Activated CD4-positive, alpha-beta T cell treated with anti-CD3 and anti-CD28 coated beads, Interleukin-2, amount 50 U/mL, for 4 hours (primary cell): ENCODE measurements at regions not wholly inside any gene's neighbourhood (a gene's known extent, or its start where the extent isn't known, plus 50 kb on each side); places are given as distances from the start of the nearest gene placed in this dataset.
"Not testable (repeated sequence)": the region's sequence is repeated elsewhere in the genome, so short reads cannot be mapped to it uniquely, and the experiment has no call there.

Experiments
- DNase-seq, 2 experiments: peaks; one replicate each; pipeline ENCODE4 v3.0.0-alpha.2; 2020

- no peak for DNase-seq
Measured at GRCh38 chr4:81617545-81617944, 145.8 kb upstream of the RASGEF1B start.

- DNase-seq = no peak
Measured at GRCh38 chr4:81611221-81611620, 139.5 kb upstream of the RASGEF1B start.

DNA sequence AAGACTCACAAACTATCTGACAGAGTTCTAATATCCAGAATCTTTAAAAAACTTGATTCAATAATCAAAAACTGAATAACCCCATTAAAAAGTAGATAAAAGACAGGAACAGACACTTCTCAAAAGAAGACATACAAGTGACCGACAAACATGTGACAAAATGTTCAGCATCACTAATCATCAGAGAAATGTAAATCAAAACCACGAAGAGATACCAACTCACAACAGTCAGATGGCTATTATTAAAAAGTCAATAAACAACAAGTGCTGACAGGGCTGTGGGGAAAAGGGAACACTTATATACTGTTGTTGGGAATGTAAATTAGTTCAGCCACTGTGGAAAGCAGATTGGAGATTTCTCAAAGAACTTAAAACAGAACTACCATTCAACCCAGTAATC is 138.1 kb upstream of the RASGEF1B start:
- DNase-seq = no peak

DNA sequence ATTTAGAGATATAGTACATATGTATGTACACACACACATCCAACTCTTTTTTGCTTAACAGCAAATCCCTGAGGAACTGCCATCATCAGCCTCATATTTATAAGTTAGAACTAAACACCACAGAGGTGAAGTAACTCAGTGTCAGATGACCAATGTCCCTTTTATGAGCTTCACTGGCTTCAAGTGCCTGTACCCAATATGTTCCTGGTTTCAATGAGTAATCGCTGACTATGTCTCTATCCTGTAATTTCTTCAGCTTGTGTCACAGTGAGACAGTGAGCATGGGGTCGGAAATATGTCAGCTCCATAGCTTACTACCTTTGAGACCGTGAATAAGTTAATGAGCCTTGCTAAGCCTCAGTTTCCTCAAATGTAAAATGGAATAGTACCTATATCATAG is 136.2 kb upstream of the RASGEF1B start:
- DNase-seq = no peak

DNA sequence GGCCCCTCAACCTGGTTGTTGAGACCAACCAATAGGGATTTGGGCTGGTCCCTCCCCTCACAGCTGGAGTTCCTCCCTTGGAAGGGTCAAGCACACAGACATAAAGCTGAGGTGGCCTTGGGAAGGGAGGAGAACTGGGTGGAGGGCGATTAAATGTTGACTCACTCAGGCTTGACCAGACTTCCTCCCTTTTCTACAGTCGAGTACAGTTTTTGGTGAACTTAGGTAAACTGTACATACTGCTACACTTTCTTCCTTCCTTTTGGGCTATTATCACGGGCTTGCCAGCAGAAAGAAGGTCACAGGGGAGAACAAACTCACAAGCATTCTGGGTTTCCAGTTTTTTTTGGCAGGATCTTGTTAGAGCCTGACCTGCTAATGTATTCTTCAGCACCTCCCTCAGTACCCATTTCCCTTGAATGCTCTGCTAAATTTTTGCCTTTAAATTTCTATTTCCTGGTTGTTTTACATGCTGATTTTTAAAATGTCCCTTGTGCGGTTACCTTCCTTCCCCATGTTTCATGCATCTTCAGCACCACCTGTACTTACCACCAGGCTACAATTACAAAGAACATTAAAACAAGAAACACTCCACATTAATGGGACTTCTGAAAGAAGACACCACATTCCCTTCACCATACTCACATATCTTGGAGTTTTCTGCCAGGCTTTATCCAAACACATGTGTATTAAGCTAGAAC is 135.2 kb upstream of the RASGEF1B start:
- DNase-seq = no peak

- no peak for DNase-seq
Measured at GRCh38 chr4:81606166-81606565, 134.5 kb upstream of the RASGEF1B start.

DNA sequence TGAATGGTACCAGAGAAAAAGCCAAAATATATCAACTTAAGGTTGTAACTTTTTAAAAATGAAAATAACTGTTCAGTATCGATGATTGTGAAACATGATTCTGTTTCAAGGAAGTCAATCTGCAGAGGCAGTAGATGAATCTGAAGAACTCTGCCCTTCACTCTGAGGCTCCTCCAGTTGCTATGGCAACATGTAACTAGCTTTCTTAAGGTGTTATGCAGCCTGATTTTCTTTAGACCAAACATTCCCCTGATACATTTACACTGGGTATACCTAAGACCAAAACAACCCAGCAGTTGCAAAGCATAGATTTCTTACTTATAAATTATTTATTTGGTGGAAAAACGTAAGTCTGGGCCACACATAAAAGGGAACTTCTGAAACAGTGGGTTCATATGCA is 133.6 kb upstream of the RASGEF1B start:
- DNase-seq = no peak

- DNase-seq = no peak
Measured at GRCh38 chr4:81604683-81605218, 133.0 kb upstream of the RASGEF1B start.

DNA sequence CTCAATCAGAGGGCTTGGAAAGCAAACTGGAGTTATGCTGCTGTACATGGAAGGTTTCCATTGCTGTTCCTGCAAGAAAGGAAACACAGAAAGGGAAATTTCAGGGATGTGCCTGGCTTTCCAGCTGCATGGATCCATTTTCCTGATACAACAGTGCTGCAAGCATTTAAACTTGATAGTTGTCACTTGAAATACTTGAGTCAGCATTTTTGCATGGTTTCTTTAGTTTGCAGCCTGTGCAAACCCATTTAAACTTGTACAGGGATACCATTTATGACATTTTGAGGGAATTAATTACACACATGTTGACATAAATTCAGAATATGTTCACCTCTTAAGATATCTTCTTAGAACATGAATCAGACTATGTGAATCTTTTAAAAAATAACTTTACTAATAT is 131.1 kb upstream of the RASGEF1B start:
- no peak for DNase-seq

- DNase-seq = no peak
Measured at GRCh38 chr4:81601358-81601694, 129.6 kb upstream of the RASGEF1B start.

DNA sequence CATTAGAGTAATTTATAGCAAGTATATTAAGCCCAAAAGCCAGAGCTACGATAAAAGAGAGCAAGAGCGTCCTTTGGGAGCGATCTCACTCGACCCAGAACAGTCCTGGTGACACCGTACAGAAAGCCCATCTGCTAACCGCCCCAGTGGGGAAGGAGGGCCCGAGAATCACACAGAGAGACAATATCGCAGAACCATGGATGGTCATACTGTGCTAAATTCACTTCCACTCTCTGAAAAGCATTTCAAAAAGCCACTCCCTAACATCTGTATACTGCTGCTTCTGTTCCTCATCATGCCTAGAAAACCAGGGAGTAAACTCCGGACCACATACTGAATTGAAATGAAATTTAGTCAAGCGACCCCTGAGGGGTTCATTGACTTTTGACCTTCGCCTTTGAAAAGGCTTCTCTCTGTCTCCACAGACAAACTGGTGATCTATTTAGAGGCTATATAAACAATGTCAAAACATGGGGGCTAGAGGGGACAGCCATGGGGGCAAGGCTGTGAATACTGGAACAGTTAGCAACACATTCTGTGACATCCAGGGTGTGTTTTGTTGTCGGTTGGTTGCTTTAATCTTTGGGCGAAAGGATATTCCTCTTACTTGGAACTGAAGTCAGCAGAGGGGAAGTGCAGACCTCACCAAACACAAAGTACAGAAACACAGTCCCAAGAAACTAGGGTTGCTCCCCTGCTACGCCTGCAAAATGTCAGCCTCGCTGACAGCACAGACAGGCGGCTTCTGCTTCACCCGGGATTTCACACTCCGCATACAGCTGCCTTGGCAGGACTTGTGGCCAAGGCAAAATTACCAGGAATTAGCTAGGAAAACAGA is 129.0 kb upstream of the RASGEF1B start:
- no peak for DNase-seq

- no peak for DNase-seq
Measured at GRCh38 chr4:81599742-81600380, 128.2 kb upstream of the RASGEF1B start.

- DNase-seq = no peak
Measured at GRCh38 chr4:81595798-81596610, 124.3 kb upstream of the RASGEF1B start.

- DNase-seq = no peak
Measured at GRCh38 chr4:81595287-81595686, 123.6 kb upstream of the RASGEF1B start.

DNA sequence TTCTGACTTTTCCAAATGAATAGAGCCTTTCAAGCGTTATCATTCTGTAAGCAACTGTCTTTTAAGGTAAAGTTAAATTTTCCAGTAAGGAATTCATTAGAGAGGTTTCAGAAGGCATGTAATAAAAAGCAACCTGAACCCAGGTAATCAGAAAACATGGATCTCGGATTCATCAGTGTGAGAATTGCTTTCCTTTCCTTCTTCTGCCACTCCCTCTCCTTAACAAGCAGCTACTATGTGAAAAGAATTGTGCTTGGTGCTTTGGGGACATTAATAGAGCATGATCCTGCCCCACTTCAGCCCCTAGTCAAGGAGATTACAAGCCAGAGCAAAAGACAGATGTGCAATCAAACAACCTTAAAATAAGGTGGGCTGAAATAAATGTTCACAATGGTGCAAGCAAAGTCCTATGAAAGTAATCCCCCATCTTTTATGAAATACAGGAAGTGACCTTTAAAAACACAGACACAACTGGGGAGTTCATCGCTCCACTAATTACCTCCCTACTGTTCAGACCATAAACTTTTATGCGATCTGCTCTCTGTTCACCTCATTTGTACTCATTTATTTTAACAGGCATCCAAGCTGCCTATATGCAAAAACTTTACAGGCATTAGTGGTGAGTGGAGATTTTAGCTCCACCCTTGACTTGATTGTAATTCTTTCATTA is 122.9 kb upstream of the RASGEF1B start:
- DNase-seq = no peak

DNA sequence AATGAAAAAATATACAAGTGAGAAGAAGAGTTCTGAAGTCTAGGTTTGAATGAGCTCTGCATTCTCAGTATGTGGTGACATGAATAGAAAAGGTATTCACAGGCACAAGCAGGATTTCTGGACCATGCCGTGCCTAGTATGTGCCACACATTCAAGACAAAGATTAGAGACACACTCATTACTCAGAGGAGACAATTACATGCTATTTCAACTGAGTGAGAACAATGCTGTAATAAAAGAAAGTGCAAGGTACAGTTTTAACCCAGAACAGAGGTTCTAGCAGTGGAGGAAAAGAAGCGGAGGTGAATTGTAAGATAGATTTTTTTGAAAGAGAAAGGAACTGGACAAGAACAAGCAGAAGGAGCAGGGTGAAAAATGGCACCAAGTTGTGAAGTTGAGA is 121.0 kb upstream of the RASGEF1B start:
- DNase-seq = no peak

DNA sequence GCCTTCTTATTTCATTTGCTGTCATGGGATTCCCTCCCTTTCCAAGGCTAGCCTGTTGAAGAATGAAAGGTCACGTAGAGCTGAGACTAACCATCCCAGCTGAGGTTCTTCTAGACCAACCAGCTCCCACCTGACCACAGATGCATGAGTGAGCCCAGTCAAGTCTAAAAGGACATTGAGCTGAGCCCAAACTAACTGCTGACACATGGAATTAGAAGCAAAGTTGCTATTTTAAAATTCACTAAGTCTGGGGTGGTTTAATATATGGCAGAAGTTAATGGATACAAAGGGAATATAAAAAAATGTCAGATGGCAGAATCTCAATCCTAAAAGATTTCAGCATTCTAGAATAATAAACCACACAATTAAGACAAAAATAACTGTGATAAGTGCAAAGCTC is 118.9 kb upstream of the RASGEF1B start:
- no peak for DNase-seq

GRCh38 chr4:81589262-81589661 is 117.6 kb upstream of the RASGEF1B start:
- no peak for DNase-seq

DNA sequence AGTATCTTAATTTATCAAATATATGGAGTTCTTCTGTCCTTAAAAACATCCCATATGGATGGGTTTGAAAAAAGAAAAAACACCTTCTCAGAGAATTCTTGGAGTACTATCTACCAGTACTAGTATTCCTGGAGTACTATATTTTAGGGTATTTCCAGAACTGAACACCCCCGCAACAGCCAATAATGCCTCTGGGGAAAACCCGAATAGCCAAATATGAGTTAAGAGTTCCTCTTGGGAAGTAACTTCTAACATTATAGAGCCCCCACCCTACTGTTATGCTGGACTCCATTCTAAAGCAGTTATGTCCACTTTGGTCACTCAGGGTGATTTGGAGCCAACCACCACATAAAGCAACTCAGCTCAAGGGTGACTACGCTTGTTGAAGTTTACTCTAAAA is 115.0 kb upstream of the RASGEF1B start:
- no peak for DNase-seq

- DNase-seq = not testable (repeated sequence)
Measured at GRCh38 chr4:81580994-81581374, 109.3 kb upstream of the RASGEF1B start.

GRCh38 chr4:81580346-81580993 is 108.8 kb upstream of the RASGEF1B start:
- no peak for DNase-seq

GRCh38 chr4:81577392-81577791 is 105.7 kb upstream of the RASGEF1B start:
- DNase-seq = no peak
